ENCODE measurements at regions not wholly inside any gene's neighbourhood (a gene's known extent, or its start where the extent isn't known, plus 50 kb on each side); places are given as distances from the start of the nearest gene placed in this dataset.

- Mint-ChIP-seq H3K36me3 (ENCODE audit: low read depth) (no peaks in the 10 kb centered on the region), H3K9me3 (peaks cover 2% of the 10 kb centered on the region), H3K27me3 (no peaks in the 10 kb centered on the region), H3K4me1 (ENCODE audit: low read depth) (no peaks in the 10 kb centered on the region), H3K27ac (no peak overlapping the region), H3K4me3 (no peak overlapping the region)
- ChIA-PET POLR2A (no interaction called here), CTCF (no interaction called here)
- no peak for TF ChIP-seq CTCF (IDR thresholded peaks at IDR 0.05)
- ATAC-seq (no peak), DNase-seq (no peak)
- intact Hi-C loops (cut with micrococcal nuclease), result no loop called here
These were observed 68.6 kb upstream of the ADAMTS16 start for GRCh38 chr5:5071554-5071953.

GRCh38 chr5:5077236-5077635 is 62.9 kb upstream of the ADAMTS16 start:
- Mint-ChIP-seq H3K27me3 (peaks cover 2% of the 10 kb centered on the region), H3K27ac (no peak overlapping the region), H3K9me3 (no peaks in the 10 kb centered on the region), H3K4me1 (ENCODE audit: low read depth) (no peaks in the 10 kb centered on the region), H3K36me3 (ENCODE audit: low read depth) (no peaks in the 10 kb centered on the region), H3K4me3 (no peak overlapping the region)
- POLR2A ChIA-PET, result no interaction called here
- CTCF ChIA-PET, result no interaction called here
- ATAC-seq (no peak), DNase-seq (no peak)
- intact Hi-C loops (cut with micrococcal nuclease), result no loop called here
- no peak for TF ChIP-seq CTCF (IDR thresholded peaks at IDR 0.05)

- intact Hi-C loops (cut with micrococcal nuclease), result no loop called here
- Mint-ChIP-seq H3K27ac (no peak overlapping the region), H3K27me3 (peaks cover 2% of the 10 kb centered on the region), H3K9me3 (no peaks in the 10 kb centered on the region), H3K36me3 (ENCODE audit: low read depth) (no peaks in the 10 kb centered on the region), H3K4me3 (no peak overlapping the region), H3K4me1 (ENCODE audit: low read depth) (no peaks in the 10 kb centered on the region)
- no peak for ATAC-seq
- DNase-seq, result no peak
- no peak for TF ChIP-seq CTCF (IDR thresholded peaks at IDR 0.05)
- CTCF ChIA-PET, result no interaction called here
- POLR2A ChIA-PET, result no interaction called here
These were observed 61.9 kb upstream of the ADAMTS16 start for GRCh38 chr5:5078009-5078897.

GRCh38 chr5:5079876-5080275 is 60.3 kb upstream of the ADAMTS16 start:
- no peaks in the 10 kb centered on the region for H3K9me3 Mint-ChIP-seq
- ChIA-PET POLR2A (no interaction called here), CTCF (no interaction called here)
- no peak overlapping the region for H3K4me3 Mint-ChIP-seq
- no peaks in the 10 kb centered on the region for H3K4me1 Mint-ChIP-seq (ENCODE audit: low read depth)
- ATAC-seq, result no peak
- intact Hi-C loops (cut with micrococcal nuclease), result no loop called here
- DNase-seq, result no peak
- H3K36me3 Mint-ChIP-seq (ENCODE audit: low read depth), result no peaks in the 10 kb centered on the region
- no peak overlapping the region for H3K27ac Mint-ChIP-seq
- H3K27me3 Mint-ChIP-seq, result peaks cover 2% of the 10 kb centered on the region
- TF ChIP-seq CTCF (IDR thresholded peaks at IDR 0.05), result no peak

- DNase-seq (no peak), ATAC-seq (no peak)
- no peak overlapping the region for H3K27ac Mint-ChIP-seq
- H3K9me3 Mint-ChIP-seq, result no peaks in the 10 kb centered on the region
- H3K4me3 Mint-ChIP-seq, result no peak overlapping the region
- no peaks in the 10 kb centered on the region for H3K4me1 Mint-ChIP-seq (ENCODE audit: low read depth)
- ChIA-PET CTCF (no interaction called here), POLR2A (no interaction called here)
- H3K27me3 Mint-ChIP-seq, result peaks cover 2% of the 10 kb centered on the region
- intact Hi-C loops (cut with micrococcal nuclease), result no loop called here
- no peak for TF ChIP-seq CTCF (IDR thresholded peaks at IDR 0.05)
- H3K36me3 Mint-ChIP-seq (ENCODE audit: low read depth), result no peaks in the 10 kb centered on the region
These were observed 59.3 kb upstream of the ADAMTS16 start for GRCh38 chr5:5080790-5081189.
